ENCODE measurements at regions not wholly inside any gene's neighbourhood (a gene's known extent, or its start where the extent isn't known, plus 50 kb on each side); places are given as distances from the start of the nearest gene placed in this dataset.

- H3K79me2 ChIP-seq (ENCODE audit: insufficient read depth, low read depth): no peaks in the 10 kb centered on the region
- TF ChIP-seq CTCF (conservative IDR thresholded peaks at IDR 0.05; ENCODE audit: low read depth, low read length): no peak
- H3K4me3 ChIP-seq (IDR thresholded peaks at IDR 0.05; ENCODE audit: insufficient read depth, low read depth, low read length): no peak overlapping the region
- H2AFZ ChIP-seq (ENCODE audit: low read depth): no peak overlapping the region
- no peaks in the 10 kb centered on the region for H3K36me3 ChIP-seq (ENCODE audit: insufficient read depth)
- no peak overlapping the region for H3K9ac ChIP-seq
- H3K4me1 ChIP-seq (ENCODE audit: low read depth, poor library complexity, severe bottlenecking): no peaks in the 10 kb centered on the region
- no peak overlapping the region for H3K27ac ChIP-seq
- H3K4me2 ChIP-seq: no peak overlapping the region
- H4K20me1 ChIP-seq (ENCODE audit: insufficient read depth): no peaks in the 10 kb centered on the region
- no peaks in the 10 kb centered on the region for H3K27me3 ChIP-seq (ENCODE audit: insufficient read depth, low read depth)
Observed at GRCh38 chr2:71831193-71831577, 316.5 kb downstream of the CYP26B1 start.

DNA sequence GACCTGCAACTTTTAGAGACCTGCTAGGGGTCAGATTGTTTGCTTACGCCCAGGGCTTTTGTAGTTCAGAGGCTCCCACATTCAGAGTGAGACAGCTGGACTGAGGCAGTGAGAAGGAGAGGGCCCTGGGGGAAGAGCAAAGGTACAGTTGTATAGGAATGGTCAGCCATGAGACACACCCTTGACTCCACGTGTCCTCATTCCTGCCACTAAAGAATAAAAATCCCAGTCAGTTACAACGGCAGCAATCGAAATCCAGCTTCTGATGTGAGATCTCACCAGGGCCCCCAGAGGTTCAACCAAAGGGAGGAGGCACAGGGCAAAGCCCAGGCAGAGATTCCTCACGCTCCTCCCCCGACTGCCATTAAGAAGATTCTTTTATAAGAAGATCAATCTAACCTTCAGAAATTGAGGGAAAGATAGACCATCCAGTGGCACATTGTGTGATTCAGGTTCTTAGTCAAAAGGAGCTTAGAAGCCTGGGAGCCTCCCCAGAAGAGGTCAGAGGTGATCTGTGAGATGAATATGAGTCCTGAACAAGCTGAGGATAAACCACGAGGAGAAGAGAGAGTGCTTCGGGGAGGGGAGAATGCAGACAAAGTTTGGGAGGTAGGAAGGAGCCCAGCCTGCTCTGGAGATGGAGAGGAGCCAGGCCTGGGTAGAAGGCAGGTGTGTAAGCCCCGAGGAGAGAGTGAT lies 317.0 kb downstream of the CYP26B1 start:
- Histone ChIP-seq H2AFZ (ENCODE audit: low read depth) (no peak overlapping the region), H3K4me1 (ENCODE audit: low read depth, poor library complexity, severe bottlenecking) (no peaks in the 10 kb centered on the region), H3K36me3 (ENCODE audit: insufficient read depth) (no peaks in the 10 kb centered on the region), H3K9ac (no peak overlapping the region), H3K27me3 (ENCODE audit: insufficient read depth, low read depth) (no peaks in the 10 kb centered on the region), H4K20me1 (ENCODE audit: insufficient read depth) (no peaks in the 10 kb centered on the region), H3K27ac (no peak overlapping the region), H3K79me2 (ENCODE audit: insufficient read depth, low read depth) (no peaks in the 10 kb centered on the region), H3K4me3 (IDR thresholded peaks at IDR 0.05; ENCODE audit: insufficient read depth, low read depth, low read length) (no peak overlapping the region), H3K4me2 (no peak overlapping the region)
- no peak for TF ChIP-seq CTCF (conservative IDR thresholded peaks at IDR 0.05; ENCODE audit: low read depth, low read length)

DNA sequence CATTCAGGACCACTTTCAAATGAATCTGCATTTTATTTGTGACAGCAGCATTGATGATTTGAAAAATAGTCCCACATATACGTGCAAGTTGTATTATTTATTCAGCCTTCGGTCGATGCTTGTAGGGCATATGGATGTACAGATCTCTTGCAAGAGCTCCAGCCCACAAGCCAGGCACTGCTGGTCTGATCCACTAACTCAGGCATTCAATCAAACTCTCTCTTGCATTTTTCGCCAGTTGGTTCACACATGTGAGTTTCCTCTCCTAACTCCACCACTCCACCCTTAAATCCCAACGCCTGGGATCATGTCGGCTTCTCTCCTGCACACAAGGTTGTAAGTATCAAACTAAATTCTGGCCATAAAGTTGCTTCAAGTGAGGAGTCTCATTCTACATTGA lies 318.7 kb downstream of the CYP26B1 start:
- Histone ChIP-seq H3K36me3 (ENCODE audit: insufficient read depth) (no peaks in the 10 kb centered on the region), H2AFZ (ENCODE audit: low read depth) (no peak overlapping the region)

GRCh38 chr2:71827973-71828372 lies 319.7 kb downstream of the CYP26B1 start:
- H4K20me1 ChIP-seq (ENCODE audit: insufficient read depth): no peaks in the 10 kb centered on the region
- H3K27ac ChIP-seq: no peak overlapping the region
- no peaks in the 10 kb centered on the region for H3K27me3 ChIP-seq (ENCODE audit: insufficient read depth, low read depth)
- H2AFZ ChIP-seq (ENCODE audit: low read depth): no peak overlapping the region
- H3K4me1 ChIP-seq (ENCODE audit: low read depth, poor library complexity, severe bottlenecking): no peaks in the 10 kb centered on the region
- H3K36me3 ChIP-seq (ENCODE audit: insufficient read depth): no peaks in the 10 kb centered on the region
- no peak for TF ChIP-seq CTCF (conservative IDR thresholded peaks at IDR 0.05; ENCODE audit: low read depth, low read length)
- H3K4me3 ChIP-seq (IDR thresholded peaks at IDR 0.05; ENCODE audit: insufficient read depth, low read depth, low read length): no peak overlapping the region
- no peak overlapping the region for H3K9ac ChIP-seq
- H3K4me2 ChIP-seq: no peak overlapping the region
- H3K79me2 ChIP-seq (ENCODE audit: insufficient read depth, low read depth): no peaks in the 10 kb centered on the region

More for the DNA sequence above, 318.7 kb downstream of the CYP26B1 start:
- no peak overlapping the region for H3K4me3 ChIP-seq (IDR thresholded peaks at IDR 0.05; ENCODE audit: insufficient read depth, low read depth, low read length)
- no peak for TF ChIP-seq CTCF (conservative IDR thresholded peaks at IDR 0.05; ENCODE audit: low read depth, low read length)
- H3K4me2 ChIP-seq: no peak overlapping the region
- H3K9ac ChIP-seq: no peak overlapping the region
- H3K27me3 ChIP-seq (ENCODE audit: insufficient read depth, low read depth): no peaks in the 10 kb centered on the region
- H3K79me2 ChIP-seq (ENCODE audit: insufficient read depth, low read depth): no peaks in the 10 kb centered on the region
- no peak overlapping the region for H3K27ac ChIP-seq
- no peaks in the 10 kb centered on the region for H4K20me1 ChIP-seq (ENCODE audit: insufficient read depth)
- no peaks in the 10 kb centered on the region for H3K4me1 ChIP-seq (ENCODE audit: low read depth, poor library complexity, severe bottlenecking)
